Ishikawa (cell line): ENCODE measurements at regions not wholly inside any gene's neighbourhood (a gene's known extent, or its start where the extent isn't known, plus 50 kb on each side); places are given as distances from the start of the nearest gene placed in this dataset.

Experiments used
- CEBPB ChIP-seq: IDR thresholded peaks from 2 replicates; pipeline ENCODE4 v1.6.1; 2012
- CREB1 ChIP-seq: IDR thresholded peaks from 2 replicates; pipeline ENCODE4 v1.6.1; 2012; ENCODE audit warnings: low read depth
- EGR1 ChIP-seq: IDR thresholded peaks from 2 replicates; pipeline ENCODE4 v1.6.1; 2012
- EP300 ChIP-seq: IDR thresholded peaks from 2 replicates; pipeline ENCODE4 v1.6.1; 2012; ENCODE audit warnings: borderline replicate concordance
- FOXM1 ChIP-seq: IDR thresholded peaks from 2 replicates; pipeline ENCODE4 v1.6.1; 2012; ENCODE audit warnings: low read depth, borderline replicate concordance
- MAX ChIP-seq: IDR thresholded peaks from 2 replicates; pipeline ENCODE4 v1.6.1; 2012
- NFIC ChIP-seq: IDR thresholded peaks from 2 replicates; pipeline ENCODE4 v1.6.1; 2012
- RAD21 ChIP-seq: IDR thresholded peaks from 2 replicates; pipeline ENCODE4 v1.6.1; 2012; ENCODE audit warnings: low read depth
- REST ChIP-seq: IDR thresholded peaks from 2 replicates; pipeline ENCODE4 v1.6.1; 2012; ENCODE audit warnings: low read depth, mild to moderate bottlenecking
- TAF1 ChIP-seq: IDR thresholded peaks from 2 replicates; pipeline ENCODE4 v1.6.1; 2012; ENCODE audit warnings: low read depth, mild to moderate bottlenecking
- TCF12 ChIP-seq: IDR thresholded peaks from 2 replicates; pipeline ENCODE4 v1.6.1; 2012; ENCODE audit warnings: low read depth
- TEAD4 ChIP-seq: IDR thresholded peaks from 2 replicates; pipeline ENCODE4 v1.6.1; 2012
- USF1 ChIP-seq: IDR thresholded peaks from 2 replicates; pipeline ENCODE4 v1.6.1; 2012
- YY1 ChIP-seq: IDR thresholded peaks from 2 replicates; pipeline ENCODE4 v1.6.1; 2012; ENCODE audit warnings: low read depth
- ZBTB7A ChIP-seq: IDR thresholded peaks from 2 replicates; pipeline ENCODE4 v1.6.1; 2012; ENCODE audit warnings: low read depth

- no peak for TF ChIP-seq YY1
- TF ChIP-seq MAX = no peak
- TF ChIP-seq USF1 = no peak
- no peak for TF ChIP-seq TAF1
- no peak for TF ChIP-seq REST
- TF ChIP-seq NFIC = no peak
- no peak for TF ChIP-seq TEAD4
- no peak for TF ChIP-seq CREB1
- TF ChIP-seq FOXM1 = no peak
- no peak for TF ChIP-seq EP300
- TF ChIP-seq CEBPB = no peak
- TF ChIP-seq ZBTB7A = no peak
These were observed 127.4 kb upstream of the ZSWIM2 start for GRCh38 chr2:186976329-186976728.

- TF ChIP-seq YY1 (no peak), ZBTB7A (no peak), MAX (no peak), CEBPB (no peak), CREB1 (no peak), EGR1 (no peak), TEAD4 (no peak)
These were observed 123.5 kb upstream of the ZSWIM2 start for GRCh38 chr2:186972281-186972970.

- no peak for TF ChIP-seq CREB1
- TF ChIP-seq YY1 = 0 out of 2 replicates have a peak, but pooled peaks have one; percentile 17
These were observed 119.3 kb upstream of the ZSWIM2 start for GRCh38 chr2:186968277-186968676.

- no peak for TF ChIP-seq RAD21
- no peak for TF ChIP-seq MAX
- TF ChIP-seq USF1 = no peak
- no peak for TF ChIP-seq TAF1
- TF ChIP-seq TCF12 = no peak
- no peak for TF ChIP-seq TEAD4
- no peak for TF ChIP-seq YY1
- TF ChIP-seq NFIC = no peak
- TF ChIP-seq FOXM1 = no peak
- TF ChIP-seq EP300 = no peak
- TF ChIP-seq REST = no peak
- TF ChIP-seq CREB1 = no peak
- TF ChIP-seq EGR1 = no peak
These were observed 117.0 kb upstream of the ZSWIM2 start for GRCh38 chr2:186966015-186966414.

- TF ChIP-seq EGR1 (no peak), TAF1 (no peak), USF1 (no peak), CREB1 (no peak), NFIC (no peak), RAD21 (no peak), TCF12 (no peak)
These were observed 113.2 kb upstream of the ZSWIM2 start for GRCh38 chr2:186962085-186962747.

GRCh38 chr2:186959486-186959885 lies 110.5 kb upstream of the ZSWIM2 start:
- TF ChIP-seq REST = no peak
- no peak for TF ChIP-seq NFIC
- TF ChIP-seq FOXM1 = no peak
- TF ChIP-seq CEBPB = no peak
- no peak for TF ChIP-seq EP300
- TF ChIP-seq TAF1 = no peak
- no peak for TF ChIP-seq TEAD4
- no peak for TF ChIP-seq EGR1
- no peak for TF ChIP-seq CREB1
- no peak for TF ChIP-seq ZBTB7A
- no peak for TF ChIP-seq USF1
- TF ChIP-seq MAX = no peak
- TF ChIP-seq TCF12 = no peak
- no peak for TF ChIP-seq RAD21
- no peak for TF ChIP-seq YY1
